ENCODE measurements at regions not wholly inside any gene's neighbourhood (a gene's known extent, or its start where the extent isn't known, plus 50 kb on each side); places are given as distances from the start of the nearest gene placed in this dataset.

GRCh38 chr1:23611601-23612327 is 52.5 kb upstream of the ID3 start:
- TF ChIP-seq MXI1 (IDR thresholded peaks at IDR 0.05; ENCODE audit: borderline replicate concordance, low read depth, low read length) (no peak), USF2 (IDR thresholded peaks at IDR 0.05; ENCODE audit: low read depth, low read length) (no peak), RAD21 (IDR thresholded peaks at IDR 0.05; ENCODE audit: low read length) (no peak), MAFK (IDR thresholded peaks at IDR 0.05; ENCODE audit: low read depth, low read length) (no peak), CHD1 (IDR thresholded peaks at IDR 0.05; ENCODE audit: low read depth, low read length) (no peak), POLR2A (IDR thresholded peaks at IDR 0.05; ENCODE audit: low read depth, low read length) (no peak), CTCF (conservative IDR thresholded peaks at IDR 0.05; ENCODE audit: low read depth, low read length) (no peak), FOS (IDR thresholded peaks at IDR 0.05; ENCODE audit: low read depth, low read length) (no peak), MAZ (IDR thresholded peaks at IDR 0.05; ENCODE audit: borderline replicate concordance, low read depth, low read length) (no peak)
